ENCODE measurements at regions not wholly inside any gene's neighbourhood (a gene's known extent, or its start where the extent isn't known, plus 50 kb on each side); places are given as distances from the start of the nearest gene placed in this dataset.

GRCh38 chr7:156524818-156525597 lies 115.6 kb upstream of the RNF32 start:
- TF ChIP-seq, protein P1, sequence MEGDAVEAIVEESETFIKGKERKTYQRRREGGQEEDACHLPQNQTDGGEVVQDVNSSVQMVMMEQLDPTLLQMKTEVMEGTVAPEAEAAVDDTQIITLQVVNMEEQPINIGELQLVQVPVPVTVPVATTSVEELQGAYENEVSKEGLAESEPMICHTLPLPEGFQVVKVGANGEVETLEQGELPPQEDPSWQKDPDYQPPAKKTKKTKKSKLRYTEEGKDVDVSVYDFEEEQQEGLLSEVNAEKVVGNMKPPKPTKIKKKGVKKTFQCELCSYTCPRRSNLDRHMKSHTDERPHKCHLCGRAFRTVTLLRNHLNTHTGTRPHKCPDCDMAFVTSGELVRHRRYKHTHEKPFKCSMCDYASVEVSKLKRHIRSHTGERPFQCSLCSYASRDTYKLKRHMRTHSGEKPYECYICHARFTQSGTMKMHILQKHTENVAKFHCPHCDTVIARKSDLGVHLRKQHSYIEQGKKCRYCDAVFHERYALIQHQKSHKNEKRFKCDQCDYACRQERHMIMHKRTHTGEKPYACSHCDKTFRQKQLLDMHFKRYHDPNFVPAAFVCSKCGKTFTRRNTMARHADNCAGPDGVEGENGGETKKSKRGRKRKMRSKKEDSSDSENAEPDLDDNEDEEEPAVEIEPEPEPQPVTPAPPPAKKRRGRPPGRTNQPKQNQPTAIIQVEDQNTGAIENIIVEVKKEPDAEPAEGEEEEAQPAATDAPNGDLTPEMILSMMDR (IDR thresholded peaks at IDR 0.05), result no peak
- no peak for TF ChIP-seq POLR2AphosphoS5 (IDR thresholded peaks at IDR 0.05)
